Tibial nerve (tissue), 4 donors: ENCODE measurements at regions not wholly inside any gene's neighbourhood (a gene's known extent, or its start where the extent isn't known, plus 50 kb on each side); places are given as distances from the start of the nearest gene placed in this dataset.

Experiments used
- DNase-seq, 2 donors: peaks; one replicate each; pipeline ENCODE4 v3.0.0-alpha.2; 2019; ENCODE audit warnings: low spot score in 2 of 2
- H3K27ac ChIP-seq, 4 donors: fragments of 200-600 bp; sonication (generic) in 3 of 4; one replicate each; pipeline ENCODE4 v1.5.1; 2017 to 2019; ENCODE audit warnings: mild to moderate bottlenecking in 1 of 4
- H3K27me3 ChIP-seq, 2 donors: fragments of 200-600 bp; sonication (generic) in 1 of 2; one replicate each; pipeline versions ENCODE4 v1.5.1 to v1.6.0; 2017 to 2019
- H3K36me3 ChIP-seq, 3 donors: fragments of 200-600 bp; sonication (generic); one replicate each; pipeline ENCODE4 v1.5.1; 2018 to 2019
- H3K4me1 ChIP-seq, 4 donors: fragments of 200-600 bp; sonication (generic) in 3 of 4; one replicate each; pipeline ENCODE4 v1.5.1; 2017 to 2019
- H3K4me3 ChIP-seq, 4 donors: fragments of 200-600 bp; sonication (generic) in 3 of 4; one replicate each; pipeline ENCODE4 v1.5.1; 2017 to 2019; ENCODE audit warnings: mild to moderate bottlenecking in 1 of 4, moderate library complexity in 1 of 4
- H3K9me3 ChIP-seq, 4 donors: fragments of 200-600 bp; sonication (generic) in 3 of 4; one replicate each; pipeline ENCODE4 v1.5.1; 2017 to 2019
- EP300 ChIP-seq, 2 donors: sonication (generic); formaldehyde crosslinking; IDR thresholded peaks; one replicate each; pipeline ENCODE4 v1.6.1; 2017; ENCODE audit warnings: antibody characterized with exemption in 2 of 2, mild to moderate bottlenecking in 1 of 2
- POLR2A ChIP-seq, 2 donors: fragments of 450-650 bp; IDR thresholded peaks; one replicate each; pipeline ENCODE4 v1.6.1; 2017; ENCODE audit warnings: antibody characterized with exemption in 2 of 2, mild to moderate bottlenecking in 2 of 2, moderate library complexity in 2 of 2
- WGBS, 2 donors: methylation state at CpG; one replicate each; pipeline ENCODE4 v1.1.5; 2018; 5-methylcytosine and 5-hydroxymethylcytosine counted together
- TF ChIP-seq, protein P1 (sequence below), 5 experiments: fragments of 200-600 bp in 3 of 5; fragments of 450-650 bp in 2 of 5; sonication (generic) in 3 of 5; IDR thresholded peaks; one replicate each; pipeline ENCODE4 v1.5.1; 2016 to 2019; ENCODE audit warnings: antibody characterized with exemption in 5 of 5, mild to moderate bottlenecking in 3 of 5, moderate library complexity in 2 of 5

DNA sequence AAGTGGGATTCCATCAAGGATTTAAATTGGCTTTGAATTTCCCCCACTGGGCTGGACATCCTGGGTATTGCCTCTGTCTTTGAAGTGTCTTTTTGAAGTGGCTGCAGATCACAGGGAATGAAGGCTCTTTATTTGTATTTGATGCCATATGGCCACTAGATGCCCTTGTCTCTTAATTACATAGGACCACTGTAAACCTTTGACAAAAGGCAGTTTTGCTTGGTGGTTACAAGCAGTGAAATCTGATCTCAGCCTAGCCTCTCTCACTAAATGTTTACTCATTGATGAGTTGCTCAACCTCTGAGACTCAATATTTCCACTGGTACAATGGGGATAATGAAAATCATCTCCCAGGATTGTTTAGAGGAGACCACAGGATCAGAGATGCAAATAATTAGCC, 102.2 kb downstream of the INSIG2 start:
- no peak overlapping the region for H3K4me3 ChIP-seq
- TF ChIP-seq POLR2A (IDR thresholded peaks at IDR 0.05) (no peak), EP300 (IDR thresholded peaks at IDR 0.05) (no peak)
- TF ChIP-seq, protein P1, sequence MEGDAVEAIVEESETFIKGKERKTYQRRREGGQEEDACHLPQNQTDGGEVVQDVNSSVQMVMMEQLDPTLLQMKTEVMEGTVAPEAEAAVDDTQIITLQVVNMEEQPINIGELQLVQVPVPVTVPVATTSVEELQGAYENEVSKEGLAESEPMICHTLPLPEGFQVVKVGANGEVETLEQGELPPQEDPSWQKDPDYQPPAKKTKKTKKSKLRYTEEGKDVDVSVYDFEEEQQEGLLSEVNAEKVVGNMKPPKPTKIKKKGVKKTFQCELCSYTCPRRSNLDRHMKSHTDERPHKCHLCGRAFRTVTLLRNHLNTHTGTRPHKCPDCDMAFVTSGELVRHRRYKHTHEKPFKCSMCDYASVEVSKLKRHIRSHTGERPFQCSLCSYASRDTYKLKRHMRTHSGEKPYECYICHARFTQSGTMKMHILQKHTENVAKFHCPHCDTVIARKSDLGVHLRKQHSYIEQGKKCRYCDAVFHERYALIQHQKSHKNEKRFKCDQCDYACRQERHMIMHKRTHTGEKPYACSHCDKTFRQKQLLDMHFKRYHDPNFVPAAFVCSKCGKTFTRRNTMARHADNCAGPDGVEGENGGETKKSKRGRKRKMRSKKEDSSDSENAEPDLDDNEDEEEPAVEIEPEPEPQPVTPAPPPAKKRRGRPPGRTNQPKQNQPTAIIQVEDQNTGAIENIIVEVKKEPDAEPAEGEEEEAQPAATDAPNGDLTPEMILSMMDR (IDR thresholded peaks at IDR 0.05): no peak
- no peak overlapping the region for H3K27ac ChIP-seq
- no peaks in the 10 kb centered on the region for H3K27me3 ChIP-seq
- H3K9me3 ChIP-seq: no peaks in the 10 kb centered on the region
- H3K4me1 ChIP-seq: peaks cover 0 to 4% (median 1%) of the 10 kb centered on the region in 4 donors
- DNase-seq: no peak
- no peaks in the 10 kb centered on the region for H3K36me3 ChIP-seq

- WGBS, 2 donors: 80 to 86% methylated on average over 5 of the region's 5 CpGs
- peaks cover 0 to 9% (median 6%) of the 10 kb centered on the region in 4 donors for H3K4me1 ChIP-seq
- H3K9me3 ChIP-seq: no peaks in the 10 kb centered on the region
- H3K27me3 ChIP-seq: no peaks in the 10 kb centered on the region
- H3K36me3 ChIP-seq: no peaks in the 10 kb centered on the region
- peak overlapping the region; percentile 49 to 75 (median 62) for H3K4me3 ChIP-seq
- DNase-seq: no peak
- TF ChIP-seq POLR2A (IDR thresholded peaks at IDR 0.05): no peak
- TF ChIP-seq, protein P1 (IDR thresholded peaks at IDR 0.05): no peak
- TF ChIP-seq EP300 (IDR thresholded peaks at IDR 0.05): no peak
- peak overlapping the region; percentile 48 to 86 (median 69) for H3K27ac ChIP-seq
Measured at GRCh38 chr2:118186858-118187254, 98.6 kb downstream of the INSIG2 start.

- H3K4me1 ChIP-seq: peaks cover 0 to 9% (median 6%) of the 10 kb centered on the region in 4 donors
- H3K4me3 ChIP-seq: peak overlapping the region; percentile 49 to 75 (median 62)
- H3K27ac ChIP-seq: peak overlapping the region; percentile 48 to 86 (median 69)
- H3K9me3 ChIP-seq: no peaks in the 10 kb centered on the region
- peak; percentile 66 to 70 for DNase-seq
- WGBS, 2 donors: 6 to 8% methylated on average over 52 of the region's 52 CpGs
- H3K36me3 ChIP-seq: no peaks in the 10 kb centered on the region
- no peaks in the 10 kb centered on the region for H3K27me3 ChIP-seq
- TF ChIP-seq EP300 (IDR thresholded peaks at IDR 0.05): peak in 1 of 2 donors; percentile 64
- TF ChIP-seq, protein P1 (IDR thresholded peaks at IDR 0.05): peak in 2 of 5 experiments; percentile 23 to 35
- TF ChIP-seq POLR2A (IDR thresholded peaks at IDR 0.05): peak in 1 of 2 donors; percentile 59
Measured at GRCh38 chr2:118186110-118186857, 98.0 kb downstream of the INSIG2 start.

- peak; percentile 26 to 28 for DNase-seq
Measured at GRCh38 chr2:118185210-118186109, 97.2 kb downstream of the INSIG2 start.

More at GRCh38 chr2:118185210-118186109, 97.2 kb downstream of the INSIG2 start:
- Histone ChIP-seq H3K4me3 (peak overlapping the region; percentile 49 to 75 (median 62)), H3K9me3 (no peaks in the 10 kb centered on the region), H3K4me1 (peaks cover 0 to 9% (median 6%) of the 10 kb centered on the region in 4 donors), H3K27ac (peak overlapping the region; percentile 48 to 86 (median 69)), H3K36me3 (no peaks in the 10 kb centered on the region), H3K27me3 (no peaks in the 10 kb centered on the region)
- TF ChIP-seq, protein P1 (IDR thresholded peaks at IDR 0.05): no peak
- TF ChIP-seq EP300 (IDR thresholded peaks at IDR 0.05) (no peak), POLR2A (IDR thresholded peaks at IDR 0.05) (no peak)
- 6 to 10% methylated on average over 30 to 33 of the region's 33 CpGs for WGBS, 2 donors
